Activated naive CD8-positive, alpha-beta T cell treated with anti-CD3 and anti-CD28 coated beads, Interleukin-2, amount 10 ng/mL, durations not matched to agents 7 days and 5 days (primary cell): ENCODE measurements at regions not wholly inside any gene's neighbourhood (a gene's known extent, or its start where the extent isn't known, plus 50 kb on each side); places are given as distances from the start of the nearest gene placed in this dataset.
"Not testable (repeated sequence)": the region's sequence is repeated elsewhere in the genome, so short reads cannot be mapped to it uniquely, and the experiment has no call there.

Experiments
- ATAC-seq: fragments of 150-1000 bp; cut with Tn5 transposase; one replicate; pipeline ENCODE4 v1.10.0; 2021; ENCODE audit warnings: low read depth, moderate library complexity
- POLR2A ChIA-PET: fragments of 350-600 bp; sonication (Branson Sonifier 250); formaldehyde crosslinking; loops from one replicate; lab custom pipeline; 2021; ENCODE audit warnings: antibody characterized with exemption; lab: Charles Lee
- DNase-seq: peaks from one replicate; pipeline ENCODE4 v3.0.0; 2021
- H3K27ac Mint-ChIP-seq: one replicate; pipeline ENCODE4 v1.8.0; 2022; ENCODE audit warnings: mild to moderate bottlenecking, mixed read lengths
- H3K27me3 Mint-ChIP-seq: one replicate; pipeline ENCODE4 v1.8.0; 2022; ENCODE audit warnings: mild to moderate bottlenecking, moderate library complexity, mixed read lengths
- H3K36me3 Mint-ChIP-seq: one replicate; pipeline ENCODE4 v1.8.0; 2021; ENCODE audit warnings: mild to moderate bottlenecking, mixed read lengths
- H3K4me1 Mint-ChIP-seq: one replicate; pipeline ENCODE4 v1.8.0; 2021; ENCODE audit warnings: mixed read lengths
- H3K4me3 Mint-ChIP-seq: one replicate; pipeline ENCODE4 v1.8.0; 2022; ENCODE audit warnings: mild to moderate bottlenecking, moderate library complexity, mixed read lengths
- H3K9me3 Mint-ChIP-seq: one replicate; pipeline ENCODE4 v1.8.0; 2021; ENCODE audit warnings: mixed read lengths

GRCh38 chr5:53262348-53262970, 152.9 kb upstream of the MOCS2 start:
- Mint-ChIP-seq H3K27ac (no peak overlapping the region), H3K9me3 (no peaks in the 10 kb centered on the region), H3K36me3 (no peaks in the 10 kb centered on the region), H3K4me1 (no peaks in the 10 kb centered on the region), H3K27me3 (peaks cover 7% of the 10 kb centered on the region), H3K4me3 (no peak overlapping the region)
- POLR2A ChIA-PET: no interaction called here
- ATAC-seq (no peak), DNase-seq (no peak)

DNA sequence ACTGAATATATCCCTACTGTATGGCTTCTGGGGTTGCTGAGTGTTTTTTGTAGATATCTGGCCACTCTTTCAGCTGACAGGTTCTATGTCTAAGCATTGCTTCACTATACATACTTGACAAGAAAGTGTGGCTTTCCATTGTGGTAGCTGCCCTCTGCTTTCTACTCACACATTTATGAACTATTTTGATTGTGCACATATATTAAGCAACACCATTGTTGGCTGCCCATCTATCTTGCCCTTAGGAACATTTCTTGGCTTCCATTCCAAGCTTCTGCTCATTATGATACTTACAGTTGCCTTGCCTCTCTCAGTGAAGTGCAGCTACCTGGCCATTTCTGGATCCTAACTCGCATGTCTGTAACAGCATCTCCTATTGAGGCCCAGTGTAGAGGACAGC, 153.6 kb upstream of the MOCS2 start:
- no peak for ATAC-seq
- DNase-seq: no peak
- H3K36me3 Mint-ChIP-seq: no peaks in the 10 kb centered on the region
- H3K27me3 Mint-ChIP-seq: peaks cover 7% of the 10 kb centered on the region
- H3K4me3 Mint-ChIP-seq: no peak overlapping the region
- H3K27ac Mint-ChIP-seq: no peak overlapping the region
- H3K9me3 Mint-ChIP-seq: no peaks in the 10 kb centered on the region
- POLR2A ChIA-PET: no interaction called here
- no peaks in the 10 kb centered on the region for H3K4me1 Mint-ChIP-seq

DNA sequence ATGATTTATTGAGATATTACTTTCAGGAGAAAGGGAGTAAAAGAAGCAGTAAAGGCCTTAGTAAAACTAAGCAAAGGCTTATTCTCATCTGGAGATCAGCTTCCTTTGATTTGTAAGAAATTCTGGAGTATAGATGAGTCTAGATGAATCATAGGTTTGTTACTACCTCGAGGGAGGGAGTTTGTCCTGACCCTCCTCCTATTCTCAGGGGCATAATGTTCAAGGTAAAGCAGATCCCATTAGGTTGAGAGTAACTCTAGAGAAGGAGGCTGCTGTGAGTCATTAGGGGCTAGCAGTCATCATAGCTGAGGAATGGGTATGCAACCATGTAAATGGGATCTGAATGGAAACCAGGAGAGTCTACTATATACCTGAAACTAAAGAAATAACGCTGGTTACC, 155.5 kb upstream of the MOCS2 start:
- Mint-ChIP-seq H3K27ac (no peak overlapping the region), H3K9me3 (no peaks in the 10 kb centered on the region), H3K4me3 (no peak overlapping the region), H3K36me3 (no peaks in the 10 kb centered on the region), H3K27me3 (peaks cover 7% of the 10 kb centered on the region), H3K4me1 (no peaks in the 10 kb centered on the region)
- POLR2A ChIA-PET: no interaction called here
- no peak for DNase-seq
- no peak for ATAC-seq

DNA sequence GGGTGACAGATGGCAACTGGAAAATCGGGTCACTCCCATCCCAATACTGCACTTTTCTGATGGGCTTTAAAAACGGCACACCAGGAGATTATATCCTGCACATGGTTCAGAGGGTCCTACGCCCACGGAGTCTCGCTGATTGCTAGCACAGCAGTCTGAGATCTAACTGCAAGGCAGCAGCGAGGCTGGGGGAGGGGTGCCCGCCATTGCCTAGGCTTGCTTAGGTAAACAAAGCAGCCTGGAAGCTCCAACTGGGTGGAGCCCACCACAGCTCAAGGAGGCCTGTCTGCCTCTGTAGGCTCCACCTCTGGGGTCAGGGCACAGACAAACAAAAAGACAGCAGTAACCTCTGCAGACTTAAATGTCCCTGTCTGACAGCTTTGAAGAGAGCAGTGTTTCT, 158.7 kb upstream of the MOCS2 start:
- H3K4me3 Mint-ChIP-seq, DNase-seq, H3K9me3 Mint-ChIP-seq, ATAC-seq, H3K4me1 Mint-ChIP-seq, POLR2A ChIA-PET, H3K36me3 Mint-ChIP-seq, H3K27ac Mint-ChIP-seq, H3K27me3 Mint-ChIP-seq: not testable (repeated sequence)

DNA sequence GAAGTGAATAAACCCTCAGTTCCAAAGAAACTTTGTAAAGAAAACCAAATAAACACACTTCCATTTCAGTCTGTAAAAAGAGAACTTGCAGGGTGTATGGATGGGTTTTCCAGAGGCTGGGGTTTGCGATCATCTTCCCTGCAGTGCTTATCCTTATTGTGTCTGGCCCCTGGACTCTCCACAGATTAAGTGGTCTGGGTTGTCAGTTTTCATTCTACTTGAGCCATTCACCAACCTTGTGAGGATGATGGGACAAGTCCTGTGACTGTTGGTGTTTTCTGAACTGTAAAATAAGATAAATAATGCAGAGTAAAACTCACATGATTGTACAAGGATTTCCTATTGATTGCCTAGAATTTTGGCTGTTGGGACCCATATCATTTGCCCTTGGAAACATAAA, 166.1 kb upstream of the MOCS2 start:
- no peaks in the 10 kb centered on the region for H3K9me3 Mint-ChIP-seq
- no peaks in the 10 kb centered on the region for H3K36me3 Mint-ChIP-seq
- H3K4me3 Mint-ChIP-seq: no peak overlapping the region
- no peak overlapping the region for H3K27ac Mint-ChIP-seq
- H3K4me1 Mint-ChIP-seq: no peaks in the 10 kb centered on the region
- POLR2A ChIA-PET: no interaction called here
- ATAC-seq (no peak), DNase-seq (no peak)
- no peaks in the 10 kb centered on the region for H3K27me3 Mint-ChIP-seq

DNA sequence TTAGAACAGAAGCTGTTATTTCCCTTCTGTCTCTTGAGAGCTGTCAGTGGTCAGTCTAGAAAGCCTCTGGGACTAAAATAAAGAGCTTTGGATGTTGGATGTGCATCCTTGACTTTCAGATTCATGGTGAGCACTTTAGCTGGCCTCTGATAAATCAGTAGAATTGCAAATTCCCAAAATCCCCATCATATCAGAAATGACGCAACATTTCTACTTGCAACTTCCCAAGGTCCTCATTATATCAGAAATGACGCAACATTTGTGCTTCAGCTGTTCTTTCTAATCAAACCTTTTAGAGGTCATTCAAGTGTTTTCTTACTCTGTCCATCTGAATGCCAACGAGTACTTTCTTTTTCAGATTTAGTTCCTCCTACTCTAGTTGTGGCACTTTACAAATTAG, 167.3 kb upstream of the MOCS2 start:
- POLR2A ChIA-PET: no interaction called here
- Mint-ChIP-seq H3K9me3 (no peaks in the 10 kb centered on the region), H3K4me3 (no peak overlapping the region), H3K27me3 (no peaks in the 10 kb centered on the region), H3K4me1 (no peaks in the 10 kb centered on the region), H3K36me3 (no peaks in the 10 kb centered on the region), H3K27ac (no peak overlapping the region)
- ATAC-seq (no peak), DNase-seq (no peak)

GRCh38 chr5:53277491-53277890, 167.9 kb upstream of the MOCS2 start:
- Mint-ChIP-seq H3K36me3 (no peaks in the 10 kb centered on the region), H3K4me3 (no peak overlapping the region), H3K27ac (no peak overlapping the region), H3K9me3 (no peaks in the 10 kb centered on the region), H3K4me1 (no peaks in the 10 kb centered on the region), H3K27me3 (no peaks in the 10 kb centered on the region)
- no peak for ATAC-seq
- POLR2A ChIA-PET: no interaction called here
- no peak for DNase-seq

GRCh38 chr5:53287573-53287972, 178.0 kb upstream of the MOCS2 start:
- DNase-seq (no peak), ATAC-seq (no peak)
- Mint-ChIP-seq H3K4me3 (no peak overlapping the region), H3K27ac (no peak overlapping the region), H3K36me3 (no peaks in the 10 kb centered on the region), H3K27me3 (no peaks in the 10 kb centered on the region), H3K9me3 (peaks cover 5% of the 10 kb centered on the region), H3K4me1 (no peaks in the 10 kb centered on the region)
- POLR2A ChIA-PET: no interaction called here

- no peaks in the 10 kb centered on the region for H3K4me1 Mint-ChIP-seq
- H3K4me3 Mint-ChIP-seq: no peak overlapping the region
- H3K9me3 Mint-ChIP-seq: peaks cover 5% of the 10 kb centered on the region
- DNase-seq: no peak
- no peaks in the 10 kb centered on the region for H3K36me3 Mint-ChIP-seq
- POLR2A ChIA-PET: no interaction called here
- no peak overlapping the region for H3K27ac Mint-ChIP-seq
- no peak for ATAC-seq
- no peaks in the 10 kb centered on the region for H3K27me3 Mint-ChIP-seq
Measured at GRCh38 chr5:53288511-53288910, 179.0 kb upstream of the MOCS2 start.

GRCh38 chr5:53291047-53291446, 181.5 kb upstream of the MOCS2 start:
- no peak overlapping the region for H3K4me3 Mint-ChIP-seq
- H3K27ac Mint-ChIP-seq: no peak overlapping the region
- no peak for ATAC-seq
- POLR2A ChIA-PET: no interaction called here
- peaks cover 5% of the 10 kb centered on the region for H3K9me3 Mint-ChIP-seq
- H3K4me1 Mint-ChIP-seq: no peaks in the 10 kb centered on the region
- no peaks in the 10 kb centered on the region for H3K27me3 Mint-ChIP-seq
- DNase-seq: no peak
- H3K36me3 Mint-ChIP-seq: no peaks in the 10 kb centered on the region

DNA sequence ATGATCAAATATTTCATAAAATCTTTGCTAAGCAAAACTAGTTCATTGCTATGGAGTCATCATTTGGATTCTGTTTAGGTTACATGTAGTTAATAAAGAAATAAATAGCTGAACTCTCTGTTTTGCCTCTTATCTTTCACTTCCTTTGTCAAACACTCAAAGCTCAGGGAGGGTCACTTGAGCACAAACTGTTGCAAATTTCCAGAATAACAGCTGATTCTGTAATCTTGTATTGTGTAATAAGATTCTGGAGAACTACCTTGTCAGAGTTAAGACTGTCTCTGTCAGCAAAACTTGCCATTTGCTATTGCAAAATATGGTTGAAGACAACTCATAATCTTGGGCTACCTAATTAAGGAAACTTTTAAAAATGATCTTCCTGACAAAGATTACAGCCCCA, 182.0 kb upstream of the MOCS2 start:
- Mint-ChIP-seq H3K27me3 (no peaks in the 10 kb centered on the region), H3K27ac (no peak overlapping the region), H3K4me1 (no peaks in the 10 kb centered on the region), H3K36me3 (no peaks in the 10 kb centered on the region), H3K4me3 (no peak overlapping the region), H3K9me3 (peaks cover 5% of the 10 kb centered on the region)
- DNase-seq (no peak), ATAC-seq (no peak)
- POLR2A ChIA-PET: no interaction called here

DNA sequence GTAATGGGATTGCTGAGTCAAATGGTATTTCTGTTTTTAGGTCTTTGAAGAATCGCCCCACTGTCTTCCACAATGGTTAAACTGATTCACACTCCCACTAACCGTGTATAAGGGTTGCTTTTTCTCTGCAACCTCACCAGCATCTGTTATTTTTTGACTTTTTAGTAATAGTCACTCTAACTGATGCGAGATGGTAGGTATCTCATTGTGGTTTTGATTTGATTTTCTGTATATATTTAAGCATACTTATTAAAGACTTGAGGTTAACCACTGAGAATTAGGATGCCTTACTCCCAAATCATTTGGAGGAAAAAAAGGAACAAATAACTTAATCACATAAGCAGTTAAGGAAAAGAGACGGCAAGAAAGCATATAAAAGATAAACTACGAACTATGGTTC, 181.6 kb upstream of the FST start:
- H3K27ac Mint-ChIP-seq: no peak overlapping the region
- no peak for DNase-seq
- H3K4me3 Mint-ChIP-seq: no peak overlapping the region
- H3K9me3 Mint-ChIP-seq: peaks cover 4% of the 10 kb centered on the region
- POLR2A ChIA-PET: no interaction called here
- peaks cover 4% of the 10 kb centered on the region for H3K27me3 Mint-ChIP-seq
- H3K36me3 Mint-ChIP-seq: no peaks in the 10 kb centered on the region
- no peak for ATAC-seq
- H3K4me1 Mint-ChIP-seq: no peaks in the 10 kb centered on the region

- Mint-ChIP-seq H3K36me3 (no peaks in the 10 kb centered on the region), H3K27me3 (peaks cover 4% of the 10 kb centered on the region), H3K4me3 (no peak overlapping the region), H3K27ac (no peak overlapping the region), H3K9me3 (peaks cover 7% of the 10 kb centered on the region), H3K4me1 (no peaks in the 10 kb centered on the region)
- DNase-seq (no peak), ATAC-seq (no peak)
- POLR2A ChIA-PET: no interaction called here
Measured at GRCh38 chr5:53302529-53302928, 177.9 kb upstream of the FST start.

DNA sequence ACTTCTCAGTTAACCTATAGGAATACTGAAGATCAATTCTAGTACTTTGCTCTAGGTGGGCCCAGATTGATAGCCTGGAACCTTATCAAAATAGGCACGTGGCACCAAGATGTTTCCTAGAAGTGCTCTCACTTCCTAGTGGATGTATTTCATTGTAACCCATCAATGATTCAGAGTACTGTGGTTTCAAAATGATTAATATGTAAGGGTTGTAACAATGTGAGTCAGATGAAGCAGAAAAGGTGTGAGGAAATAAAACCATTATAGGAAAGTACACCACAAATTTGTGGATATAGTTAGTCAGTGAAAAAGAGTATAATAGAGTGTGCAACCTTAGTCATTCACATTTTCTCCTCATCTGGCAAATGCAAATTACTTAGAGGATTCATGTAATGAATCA, 177.3 kb upstream of the FST start:
- no peaks in the 10 kb centered on the region for H3K36me3 Mint-ChIP-seq
- ATAC-seq (no peak), DNase-seq (no peak)
- no peak overlapping the region for H3K27ac Mint-ChIP-seq
- no peaks in the 10 kb centered on the region for H3K4me1 Mint-ChIP-seq
- POLR2A ChIA-PET: no interaction called here
- peaks cover 7% of the 10 kb centered on the region for H3K9me3 Mint-ChIP-seq
- H3K4me3 Mint-ChIP-seq: no peak overlapping the region
- H3K27me3 Mint-ChIP-seq: peaks cover 4% of the 10 kb centered on the region

DNA sequence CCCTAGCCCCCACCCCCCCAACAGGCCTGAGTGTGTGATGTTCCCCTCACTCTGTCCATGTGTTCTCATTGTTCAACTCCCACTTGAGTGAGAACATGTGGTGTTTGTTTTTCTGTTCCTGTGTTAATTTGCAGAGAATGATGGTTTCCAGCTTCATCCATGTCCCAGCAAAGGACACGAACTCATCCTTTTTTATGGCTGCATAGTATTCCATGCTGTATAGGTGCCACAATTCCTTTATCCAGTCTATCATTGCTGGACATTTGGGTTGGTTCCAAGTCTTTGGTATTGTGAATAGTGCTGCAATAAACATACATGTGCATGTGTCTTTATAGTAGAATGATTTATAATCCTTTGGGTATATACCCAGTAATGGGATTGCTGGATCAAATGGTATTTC, 175.1 kb upstream of the FST start:
- H3K27ac Mint-ChIP-seq, H3K27me3 Mint-ChIP-seq, H3K4me1 Mint-ChIP-seq, ATAC-seq, H3K4me3 Mint-ChIP-seq, H3K36me3 Mint-ChIP-seq, POLR2A ChIA-PET, DNase-seq: not testable (repeated sequence)
- peaks cover 12% of the 10 kb centered on the region for H3K9me3 Mint-ChIP-seq
